MM.1S (cell line): ENCODE measurements at regions not wholly inside any gene's neighbourhood (a gene's known extent, or its start where the extent isn't known, plus 50 kb on each side); places are given as distances from the start of the nearest gene placed in this dataset.

Experiments used
- CTCF ChIP-seq: fragments of 300-600 bp; sonication (generic); IDR thresholded peaks from 2 replicates; pipeline ENCODE4 v1.5.1; 2016; ENCODE audit warnings: antibody characterized with exemption, low read length, mixed read lengths
- EZH2 ChIP-seq: fragments of 300-600 bp; sonication (generic); optimal IDR thresholded peaks from 2 replicates; pipeline ENCODE3; 2017; ENCODE audit warnings: low read depth, mild to moderate bottlenecking, antibody characterized with exemption, low read length, mixed read lengths
- EZH2phosphoT487 ChIP-seq: fragments of 300-600 bp; sonication (generic); IDR thresholded peaks from 2 replicates; pipeline ENCODE4 v1.6.1; 2018; ENCODE audit warnings: antibody characterized with exemption, low read length

- TF ChIP-seq EZH2 (no peak), CTCF (no peak), EZH2phosphoT487 (no peak)
Observed at GRCh38 chr10:9449530-9449929, 1395.0 kb downstream of the GATA3 start.
